Choroid plexus epithelial cell (primary cell): ENCODE measurements at regions not wholly inside any gene's neighbourhood (a gene's known extent, or its start where the extent isn't known, plus 50 kb on each side); places are given as distances from the start of the nearest gene placed in this dataset.
A peak's percentile ranks its signal among the peaks of the same experiment; 100 is the strongest.

Experiments
- DNase-seq: peaks from one replicate; pipeline ENCODE4 v3.0.0-alpha.2; 2010; ENCODE audit warnings: low read depth
- H3K4me3 ChIP-seq: 2 replicates; pipeline ENCODE4 v1.5.1; 2011; ENCODE audit warnings: low read depth, mild to moderate bottlenecking, control low read depth, low read length, moderate library complexity
- CTCF ChIP-seq: conservative IDR thresholded peaks from 2 replicates; pipeline ENCODE4 v1.5.1; 2011; ENCODE audit warnings: low read depth, mild to moderate bottlenecking, control low read depth, inconsistent platforms, low read length, moderate library complexity

- no peak overlapping the region for H3K4me3 ChIP-seq
- TF ChIP-seq CTCF, result no peak
- DNase-seq, result no peak
These were observed 512.9 kb upstream of the TNP1 start for GRCh38 chr2:217372794-217373193.

GRCh38 chr2:217371781-217372213 lies 511.9 kb upstream of the TNP1 start:
- DNase-seq, result no peak
- H3K4me3 ChIP-seq, result no peak overlapping the region
- TF ChIP-seq CTCF, result no peak

GRCh38 chr2:217370391-217370790 lies 510.5 kb upstream of the TNP1 start:
- TF ChIP-seq CTCF, result no peak
- no peak overlapping the region for H3K4me3 ChIP-seq
- peak; percentile 61 for DNase-seq

- peak; percentile 24 for DNase-seq
- TF ChIP-seq CTCF, result no peak
- no peak overlapping the region for H3K4me3 ChIP-seq
These were observed 507.6 kb upstream of the TNP1 start for GRCh38 chr2:217367464-217367863.

- no peak for DNase-seq
- TF ChIP-seq CTCF, result no peak
- H3K4me3 ChIP-seq, result no peak overlapping the region
These were observed 507.1 kb upstream of the TNP1 start for GRCh38 chr2:217366966-217367365.

- H3K4me3 ChIP-seq, result no peak overlapping the region
- TF ChIP-seq CTCF, result no peak
- peak; percentile 83 for DNase-seq
These were observed 506.5 kb upstream of the TNP1 start for GRCh38 chr2:217366266-217366895.

GRCh38 chr2:217365656-217366055 lies 505.8 kb upstream of the TNP1 start:
- H3K4me3 ChIP-seq, result no peak overlapping the region
- TF ChIP-seq CTCF, result no peak
- DNase-seq, result peak; percentile 20
